Panc1 (cell line): ENCODE measurements at regions not wholly inside any gene's neighbourhood (a gene's known extent, or its start where the extent isn't known, plus 50 kb on each side); places are given as distances from the start of the nearest gene placed in this dataset.

Experiments
- POLR2AphosphoS5 ChIP-seq: IDR thresholded peaks from 2 replicates; pipeline ENCODE4 v1.6.1; 2012; ENCODE audit warnings: mild to moderate bottlenecking, low read depth, low read length, moderate library complexity
- SIN3A ChIP-seq: IDR thresholded peaks from 2 replicates; pipeline ENCODE4 v1.6.1; 2012; ENCODE audit warnings: low read depth, mild to moderate bottlenecking, low read length, moderate library complexity, borderline replicate concordance; ENCODE audit not compliant: insufficient read depth
- TCF7L2 ChIP-seq: IDR thresholded peaks from 2 replicates; pipeline ENCODE4 v1.6.1; 2011; ENCODE audit warnings: mild to moderate bottlenecking, low read depth, low read length, inconsistent platforms
- TF ChIP-seq, protein P1 (sequence below): fragments of 450-650 bp; IDR thresholded peaks from 2 replicates; pipeline ENCODE4 v1.5.1; 2017; ENCODE audit warnings: mild to moderate bottlenecking

GRCh38 chr1:30629501-30629900 lies 93.9 kb downstream of the MATN1 start:
- TF ChIP-seq, protein P1, sequence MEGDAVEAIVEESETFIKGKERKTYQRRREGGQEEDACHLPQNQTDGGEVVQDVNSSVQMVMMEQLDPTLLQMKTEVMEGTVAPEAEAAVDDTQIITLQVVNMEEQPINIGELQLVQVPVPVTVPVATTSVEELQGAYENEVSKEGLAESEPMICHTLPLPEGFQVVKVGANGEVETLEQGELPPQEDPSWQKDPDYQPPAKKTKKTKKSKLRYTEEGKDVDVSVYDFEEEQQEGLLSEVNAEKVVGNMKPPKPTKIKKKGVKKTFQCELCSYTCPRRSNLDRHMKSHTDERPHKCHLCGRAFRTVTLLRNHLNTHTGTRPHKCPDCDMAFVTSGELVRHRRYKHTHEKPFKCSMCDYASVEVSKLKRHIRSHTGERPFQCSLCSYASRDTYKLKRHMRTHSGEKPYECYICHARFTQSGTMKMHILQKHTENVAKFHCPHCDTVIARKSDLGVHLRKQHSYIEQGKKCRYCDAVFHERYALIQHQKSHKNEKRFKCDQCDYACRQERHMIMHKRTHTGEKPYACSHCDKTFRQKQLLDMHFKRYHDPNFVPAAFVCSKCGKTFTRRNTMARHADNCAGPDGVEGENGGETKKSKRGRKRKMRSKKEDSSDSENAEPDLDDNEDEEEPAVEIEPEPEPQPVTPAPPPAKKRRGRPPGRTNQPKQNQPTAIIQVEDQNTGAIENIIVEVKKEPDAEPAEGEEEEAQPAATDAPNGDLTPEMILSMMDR: no peak
- TF ChIP-seq POLR2AphosphoS5 (no peak), TCF7L2 (no peak), SIN3A (no peak)
